K562 (cell line): ENCODE measurements at regions not wholly inside any gene's neighbourhood (a gene's known extent, or its start where the extent isn't known, plus 50 kb on each side); places are given as distances from the start of the nearest gene placed in this dataset.

Source experiments
- ATAC-seq: fragments of 200-7000 bp; cut with Tn5 transposase; 3 replicates; pipeline ENCODE4 v1.9.1; 2020; ENCODE audit warnings: moderate library complexity
- BruUV-seq: library from RNA; stranded (reverse); fragments of 400-500 nt; replicated peaks from 2 replicates; lab custom pipeline; 2021; lab: Mats Ljungman, UMichigan
- CTCF ChIA-PET: fragments of 300-600 bp; formaldehyde crosslinking; extraction: SDS; loops from one replicate; lab custom pipeline; 2021; ENCODE audit warnings: low intra/inter-chr PET ratio; lab: Yijun Ruan, JAX
- POLR2A ChIA-PET: fragments of 300-600, 350-650 bp; sonication (Branson Sonifier 250); formaldehyde crosslinking; extraction: SDS; loops from one replicate; lab custom pipeline; 2021; ENCODE audit warnings: antibody characterized with exemption, inconsistent platforms; lab: Yijun Ruan, JAX
- DNase-seq, 4 experiments: peaks; one replicate each; pipeline versions ENCODE4 v3.0.0 to v3.0.0-alpha.2; 2011 to 2018; ENCODE audit warnings: low spot score in 3 of 4, mixed read lengths in 3 of 4; ENCODE audit errors: extremely low read depth in 1 of 4
- FAIRE-seq: peaks from 2 replicates; lab custom pipeline; 2011; peaks lifted over from hg19 to GRCh38; lab: Jason Lieb, UNC
- H2AFZ ChIP-seq: 2 replicates; pipeline ENCODE4 v1.6.0; 2011; ENCODE audit warnings: low read depth, low read length, control low read depth, inconsistent platforms
- H3K27ac ChIP-seq: fragments of 200-600 bp; 3 replicates; pipeline ENCODE4 v1.8.0; 2011; ENCODE audit warnings: low read depth, mild to moderate bottlenecking, control low read depth, inconsistent platforms, low read length, moderate library complexity, mixed read lengths; ENCODE audit errors: extremely low read depth
- H3K27me3 ChIP-seq, 2 experiments: fragments of 300-600 bp in 1 of 2; 2 replicates in 1 of 2; 3 replicates in 1 of 2; pipeline versions ENCODE4 v1.6.0 to v1.8.0; 2011; ENCODE audit warnings: inconsistent platforms in 2 of 2, low read length in 2 of 2, mild to moderate bottlenecking in 1 of 2, mixed read lengths in 1 of 2, moderate library complexity in 1 of 2; ENCODE audit not compliant: control insufficient read depth in 2 of 2, insufficient read depth in 2 of 2
- H3K36me3 ChIP-seq: fragments of 300-600 bp; 3 replicates; pipeline ENCODE4 v1.8.0; 2011; ENCODE audit warnings: mild to moderate bottlenecking, low read length, inconsistent platforms; ENCODE audit not compliant: control insufficient read depth, insufficient read depth
- H3K4me1 ChIP-seq, 2 experiments: fragments of 200-600 bp in 1 of 2; replicated peaks in 1 of 2; 2 replicates in 1 of 2; 3 replicates in 1 of 2; pipeline versions ENCODE4 v1.5.1 to v1.8.0; 2011; ENCODE audit warnings: inconsistent platforms in 2 of 2, low read length in 2 of 2, mild to moderate bottlenecking in 1 of 2, mixed read lengths in 1 of 2, moderate library complexity in 1 of 2; ENCODE audit not compliant: control insufficient read depth in 2 of 2, insufficient read depth in 2 of 2
- H3K4me2 ChIP-seq: 2 replicates; pipeline ENCODE4 v1.6.1; 2011; ENCODE audit warnings: low read length, control low read depth, inconsistent platforms, mixed read lengths; ENCODE audit not compliant: insufficient read depth
- H3K4me3 ChIP-seq: fragments of 200-600 bp; sonication (generic), shearing (Covaris generic); 2 replicates; pipeline ENCODE4 v1.5.1; 2016; ENCODE audit warnings: control low read depth, inconsistent platforms
- H3K79me2 ChIP-seq: fragments of 200-600 bp; 3 replicates; pipeline ENCODE4 v1.8.0; 2011; ENCODE audit warnings: low read length, inconsistent platforms; ENCODE audit not compliant: control insufficient read depth, insufficient read depth
- H3K9ac ChIP-seq, 2 experiments: 2 replicates each; pipeline versions ENCODE4 v1.6.0 to v1.6.1; 2011; ENCODE audit warnings: low read depth in 2 of 2, low read length in 2 of 2, control low read depth in 1 of 2, inconsistent platforms in 1 of 2, mild to moderate bottlenecking in 1 of 2, mixed read lengths in 1 of 2; ENCODE audit not compliant: insufficient read depth in 1 of 2
- H3K9me1 ChIP-seq: one replicate; pipeline ENCODE4 v1.6.0; 2011; ENCODE audit warnings: inconsistent platforms, mild to moderate bottlenecking, low read length, moderate library complexity; ENCODE audit not compliant: control insufficient read depth, insufficient read depth
- H3K9me3 ChIP-seq: replicated peaks from 2 replicates; pipeline ENCODE4 v1.5.1; 2011; ENCODE audit warnings: low read depth, low read length, inconsistent platforms; ENCODE audit not compliant: control insufficient read depth, insufficient read depth
- H4K20me1 ChIP-seq: replicated peaks from 2 replicates; pipeline ENCODE4 v1.6.1; 2011; ENCODE audit warnings: low read length, inconsistent platforms, mixed read lengths; ENCODE audit not compliant: control insufficient read depth, insufficient read depth
- ARHGAP35 ChIP-seq: fragments of 450-650 bp; IDR thresholded peaks from 2 replicates; pipeline ENCODE4 v1.6.1; 2018; ENCODE audit not compliant: partially characterized antibody
- ARID3A ChIP-seq: IDR thresholded peaks from 2 replicates; pipeline ENCODE4 v1.6.1; 2012; ENCODE audit warnings: low read depth, low read length, improper control_type of control experiment, borderline replicate concordance
- CREM ChIP-seq: IDR thresholded peaks from 2 replicates; pipeline ENCODE4 v1.6.1; 2014; ENCODE audit warnings: antibody characterized with exemption, low read depth
- E2F6 ChIP-seq, 2 experiments: IDR thresholded peaks; 2 replicates each; pipeline ENCODE4 v1.6.1; 2011; ENCODE audit warnings: borderline replicate concordance in 1 of 2, control low read depth in 1 of 2, low read depth in 1 of 2, low read length in 1 of 2, mild to moderate bottlenecking in 1 of 2, mixed read lengths in 1 of 2, moderate library complexity in 1 of 2; ENCODE audit not compliant: insufficient read depth in 1 of 2, insufficient read length in 1 of 2, poor library complexity in 1 of 2, severe bottlenecking in 1 of 2; ENCODE audit errors: extremely low read depth in 1 of 2
- EZH2 ChIP-seq: IDR thresholded peaks from 2 replicates; pipeline ENCODE4 v1.6.1; 2012; ENCODE audit warnings: low read depth, mild to moderate bottlenecking, inconsistent platforms, low read length, borderline replicate concordance
- GMEB1 ChIP-seq: fragments of 250-450 bp; sonication (Bioruptor Pico); IDR thresholded peaks from 2 replicates; pipeline ENCODE4 v1.4.0; 2020; ENCODE audit warnings: mild to moderate bottlenecking
- RBM17 ChIP-seq: fragments of 200-400 bp; formaldehyde crosslinking; IDR thresholded peaks from 2 replicates; pipeline ENCODE4 v1.6.1; 2017; ENCODE audit warnings: low read depth, mild to moderate bottlenecking, low read length, borderline replicate concordance
- TEAD2 ChIP-seq: fragments of 450-650 bp; IDR thresholded peaks from 2 replicates; pipeline ENCODE4 v1.6.1; 2016; ENCODE audit warnings: missing genetic modification characterization, control low read depth, missing compliant biosample characterization
- THRA ChIP-seq: fragments of 450-650 bp; IDR thresholded peaks from 2 replicates; pipeline ENCODE4 v1.6.1; 2017; ENCODE audit warnings: mild to moderate bottlenecking, moderate library complexity
- TSC22D4 ChIP-seq: fragments of 450-650 bp; IDR thresholded peaks from 2 replicates; pipeline ENCODE4 v1.6.1; 2016; ENCODE audit warnings: missing genetic modification characterization, missing biosample characterization, control low read depth
- U2AF1 ChIP-seq: fragments of 200-400 bp; formaldehyde crosslinking; optimal IDR thresholded peaks from 2 replicates; pipeline ENCODE3; 2017; ENCODE audit warnings: mild to moderate bottlenecking, low read depth, low read length, moderate library complexity
- WGBS: fragments of 100-300 bp; shearing (Covaris generic); methylation state at CpG from one replicate; pipeline ENCODE4 v1.1.6; 2016; ENCODE audit warnings: low coverage, mixed read lengths; ENCODE audit not compliant: insufficient coverage; ENCODE audit errors: missing lambda C conversion rate; 5-methylcytosine and 5-hydroxymethylcytosine counted together
- in situ Hi-C: fragments of 300-500 bp; cut with MboI; formaldehyde crosslinking; loops from 4 replicates; pipeline ENCODE4 v1.15.0; 2018; ENCODE audit warnings: inconsistent platforms, mixed read lengths
- intact Hi-C: fragments of 100-400 bp; cut with micrococcal nuclease; formaldehyde crosslinking; loops from 2 replicates; pipeline ENCODE4 v1.14.2; 2022

GRCh38 chr6:9437836-9438235 is 977.0 kb downstream of the TFAP2A start (continued):
- TF ChIP-seq GMEB1 (CRISPR knock-in tag): no peak
- TF ChIP-seq E2F6 (IDR thresholded peaks at IDR 0.05; ENCODE audit: borderline replicate concordance in 1 of 2, extremely low read depth in 1 of 2, insufficient read depth in 1 of 2, insufficient read length in 1 of 2, low read depth in 1 of 2, low read length in 1 of 2, poor library complexity in 1 of 2, severe bottlenecking in 1 of 2): no peak

GRCh38 chr6:9435281-9435680 is 979.6 kb downstream of the TFAP2A start:
- intact Hi-C loops: no loop called here
- ChIA-PET CTCF (no interaction called here), POLR2A (no interaction called here)
- no peak overlapping the region for H3K27ac ChIP-seq
- H3K4me1 ChIP-seq: no peaks in the 10 kb centered on the region
- no peaks in the 10 kb centered on the region; the same call in none of the 2 replicates for H3K9me3 ChIP-seq
- H3K36me3 ChIP-seq: no peaks in the 10 kb centered on the region
- H3K9ac ChIP-seq: no peak overlapping the region
- H3K4me3 ChIP-seq: no peak overlapping the region
- 1% methylated on average over 4 of the region's 4 CpGs for WGBS
- no peak overlapping the region for H2AFZ ChIP-seq
- no peaks in the 10 kb centered on the region for H3K27me3 ChIP-seq
- no peak overlapping the region for H3K4me2 ChIP-seq
- H3K79me2 ChIP-seq: no peaks in the 10 kb centered on the region
- no TSS peak for BruUV-seq
- ATAC-seq: no peak
- H4K20me1 ChIP-seq: no peaks in the 10 kb centered on the region
- no peak for DNase-seq
- no peaks in the 10 kb centered on the region for H3K9me1 ChIP-seq
- no peak for FAIRE-seq
- in situ Hi-C loops: no loop called here
- TF ChIP-seq EZH2 (no peak), RBM17 (no peak), THRA (no peak), TSC22D4 (tag) (no peak), ARID3A (no peak), ARHGAP35 (no peak), TEAD2 (tag) (no peak), CREM (no peak), U2AF1 (no peak)
